Activated CD8-positive, alpha-beta memory T cell treated with anti-CD3 and anti-CD28 coated beads for 36 hours (primary cell): ENCODE measurements at regions not wholly inside any gene's neighbourhood (a gene's known extent, or its start where the extent isn't known, plus 50 kb on each side); places are given as distances from the start of the nearest gene placed in this dataset.
"Not testable (repeated sequence)": the region's sequence is repeated elsewhere in the genome, so short reads cannot be mapped to it uniquely, and the experiment has no call there.

Source experiments
- CTCF ChIA-PET: fragments of 350-600 bp; sonication (Branson Sonifier 250); formaldehyde crosslinking; loops from one replicate; lab custom pipeline; 2021; ENCODE audit warnings: antibody characterized with exemption; lab: Charles Lee
- POLR2A ChIA-PET: fragments of 350-600 bp; sonication (Branson Sonifier 250); formaldehyde crosslinking; loops from one replicate; lab custom pipeline; 2021; ENCODE audit warnings: antibody characterized with exemption; lab: Charles Lee

GRCh38 chr18:62629031-62629430 lies 86.3 kb upstream of the PHLPP1 start:
- CTCF ChIA-PET: no interaction called here
- POLR2A ChIA-PET: no interaction called here

- ChIA-PET CTCF (no interaction called here), POLR2A (no interaction called here)
Measured at GRCh38 chr18:62631173-62631572, 84.2 kb upstream of the PHLPP1 start.

- ChIA-PET CTCF (no interaction called here), POLR2A (no interaction called here)
Measured at GRCh38 chr18:62632788-62633455, 82.4 kb upstream of the PHLPP1 start.

GRCh38 chr18:62634458-62634857 lies 80.9 kb upstream of the PHLPP1 start:
- CTCF ChIA-PET: no interaction called here
- POLR2A ChIA-PET: no interaction called here

- CTCF ChIA-PET: interaction anchor here (0.5 kb wide), 1 partner anchor 101 kb away, joined by 3 read pairs; no protein-coding TSS in a partner anchor
Measured at GRCh38 chr18:62634979-62635630, 80.2 kb upstream of the PHLPP1 start.

GRCh38 chr18:62637403-62637802 lies 77.9 kb upstream of the PHLPP1 start:
- CTCF ChIA-PET: interaction anchor here (1.7 kb wide), 1 partner anchor 345 kb away, joined by 10 read pairs; no protein-coding TSS in a partner anchor
- POLR2A ChIA-PET: no interaction called here

More at GRCh38 chr18:62634979-62635630, 80.2 kb upstream of the PHLPP1 start:
- POLR2A ChIA-PET: no interaction called here

- POLR2A ChIA-PET: no interaction called here
Measured at GRCh38 chr18:62637807-62638687, 77.3 kb upstream of the PHLPP1 start.

GRCh38 chr18:62643181-62643580 lies 72.2 kb upstream of the PHLPP1 start:
- ChIA-PET CTCF (no interaction called here), POLR2A (no interaction called here)

More at GRCh38 chr18:62637807-62638687, 77.3 kb upstream of the PHLPP1 start:
- CTCF ChIA-PET: interaction anchor here (0.7 to 1.7 kb wide), 2 partner anchors 10 to 344 kb away, joined by 3 to 10 read pairs; no protein-coding TSS in a partner anchor

GRCh38 chr18:62644773-62645172 lies 70.6 kb upstream of the PHLPP1 start:
- ChIA-PET POLR2A (no interaction called here), CTCF (no interaction called here)

GRCh38 chr18:62647179-62647578 lies 68.2 kb upstream of the PHLPP1 start:
- CTCF ChIA-PET: no interaction called here
- POLR2A ChIA-PET: no interaction called here

GRCh38 chr18:62648045-62648678 lies 67.2 kb upstream of the PHLPP1 start:
- CTCF ChIA-PET: interaction anchor here (0.7 to 1.0 kb wide), 2 partner anchors 10 to 29 kb away, joined by 3 read pairs; no protein-coding TSS in a partner anchor
- POLR2A ChIA-PET: no interaction called here

GRCh38 chr18:62651276-62652056 lies 63.9 kb upstream of the PHLPP1 start:
- CTCF ChIA-PET: no interaction called here
- POLR2A ChIA-PET: no interaction called here

- POLR2A ChIA-PET, CTCF ChIA-PET: not testable (repeated sequence)
Measured at GRCh38 chr18:62652057-62652629, 63.2 kb upstream of the PHLPP1 start.

- POLR2A ChIA-PET: no interaction called here
- CTCF ChIA-PET: interaction anchor here (0.7 kb wide), 1 partner anchor 748 kb away, joined by 3 read pairs; no protein-coding TSS in a partner anchor
Measured at GRCh38 chr18:62655520-62656219, 59.7 kb upstream of the PHLPP1 start.

- CTCF ChIA-PET: no interaction called here
Measured at GRCh38 chr18:62658028-62658427, 57.3 kb upstream of the PHLPP1 start.

GRCh38 chr18:62659698-62660097 lies 55.6 kb upstream of the PHLPP1 start:
- ChIA-PET CTCF (no interaction called here), POLR2A (no interaction called here)

More at GRCh38 chr18:62658028-62658427, 57.3 kb upstream of the PHLPP1 start:
- POLR2A ChIA-PET: no interaction called here

GRCh38 chr18:62660691-62661090 lies 54.6 kb upstream of the PHLPP1 start:
- ChIA-PET POLR2A (no interaction called here), CTCF (no interaction called here)
